Astrocyte of the spinal cord (primary cell): ENCODE measurements at regions not wholly inside any gene's neighbourhood (a gene's known extent, or its start where the extent isn't known, plus 50 kb on each side); places are given as distances from the start of the nearest gene placed in this dataset.
A peak's percentile ranks its signal among the peaks of the same experiment; 100 is the strongest.

Experiments
- DNase-seq: peaks from one replicate; pipeline ENCODE4 v3.0.0; 2011; ENCODE audit warnings: low read depth, low spot score
- H3K4me3 ChIP-seq: 2 replicates; pipeline ENCODE4 v1.5.1; 2011; ENCODE audit warnings: low read depth, mild to moderate bottlenecking, low read length, moderate library complexity
- CTCF ChIP-seq: IDR thresholded peaks from 2 replicates; pipeline ENCODE4 v1.5.1; 2012; ENCODE audit warnings: low read depth, mild to moderate bottlenecking, low read length, inconsistent platforms
- in situ Hi-C: cut with HindIII; loops from 2 replicates; pipeline ENCODE4 v1.10.0; 2017; ENCODE audit warnings: low sequenced_read_pairs

DNA sequence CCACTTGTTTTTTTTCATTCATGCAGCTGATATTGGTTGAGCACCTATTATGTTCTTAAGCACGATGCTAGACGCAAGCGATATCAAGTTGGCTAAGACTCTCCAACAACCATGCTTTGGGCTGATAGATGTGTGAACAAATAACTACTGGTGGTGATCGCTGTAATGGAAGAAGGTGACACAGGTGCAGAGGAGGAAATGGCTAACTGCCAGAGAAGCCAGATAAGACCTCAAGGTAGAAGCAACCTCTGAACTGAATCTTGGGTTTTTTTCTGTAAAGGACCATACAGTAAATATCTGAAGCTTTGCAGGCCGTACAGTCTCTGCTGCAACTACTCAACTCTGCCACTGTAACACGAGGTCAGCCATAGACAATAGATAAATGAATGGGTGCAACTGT is 97.9 kb downstream of the C17orf67 start:
- no peak overlapping the region for H3K4me3 ChIP-seq
- in situ Hi-C loops: no loop called here
- DNase-seq: no peak
- no peak for TF ChIP-seq CTCF

DNA sequence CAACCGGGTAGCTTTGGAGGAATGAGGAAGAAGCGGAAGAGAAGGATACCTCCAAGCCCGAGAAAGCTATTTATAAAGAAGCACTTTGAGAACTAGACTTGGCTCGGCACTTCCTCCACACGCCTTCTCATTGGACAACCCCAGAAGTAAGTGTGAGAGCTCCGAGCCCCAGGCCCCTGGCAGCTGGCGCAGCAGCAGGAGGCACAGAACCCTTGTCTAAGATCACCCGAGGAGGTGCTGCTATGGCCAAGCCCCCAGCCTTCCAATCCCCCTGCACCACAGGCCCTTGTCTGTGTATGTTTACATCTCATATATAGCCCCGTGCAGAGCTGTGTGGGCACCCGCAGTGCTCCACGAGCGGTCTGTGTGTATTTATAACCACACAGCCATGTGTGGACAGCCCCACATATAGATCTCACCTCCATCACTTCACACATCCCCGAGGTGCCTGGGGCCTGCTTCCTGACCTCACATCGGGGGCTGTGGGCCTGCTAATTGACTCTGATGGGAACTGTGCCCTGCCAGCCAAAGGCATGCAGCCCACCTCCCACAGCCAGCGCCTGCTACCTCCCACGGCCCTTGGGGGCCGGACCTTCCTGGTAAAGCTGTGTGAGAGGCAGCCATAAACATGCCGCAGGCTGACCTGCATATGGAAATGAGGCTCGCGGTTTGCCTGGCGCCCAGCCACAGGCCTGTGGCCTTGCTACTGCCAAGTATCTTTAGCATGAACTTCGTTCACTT is 96.1 kb downstream of the C17orf67 start:
- peak; percentile 92 for DNase-seq
- no peak overlapping the region for H3K4me3 ChIP-seq
- in situ Hi-C loops: no loop called here
- no peak for TF ChIP-seq CTCF

- no peak for TF ChIP-seq CTCF
- H3K4me3 ChIP-seq: no peak overlapping the region
- in situ Hi-C loops: no loop called here
- no peak for DNase-seq
These were observed 94.3 kb downstream of the C17orf67 start for GRCh38 chr17:56739376-56739775.

- no peak for DNase-seq
- no peak for TF ChIP-seq CTCF
- in situ Hi-C loops: no loop called here
- H3K4me3 ChIP-seq: no peak overlapping the region
These were observed 93.9 kb downstream of the C17orf67 start for GRCh38 chr17:56739776-56740175.

- in situ Hi-C loops: no loop called here
- no peak for TF ChIP-seq CTCF
- H3K4me3 ChIP-seq: no peak overlapping the region
- no peak for DNase-seq
These were observed 93.2 kb downstream of the C17orf67 start for GRCh38 chr17:56740481-56740880.
